T-helper 9 cell (primary cell): ENCODE measurements at regions not wholly inside any gene's neighbourhood (a gene's known extent, or its start where the extent isn't known, plus 50 kb on each side); places are given as distances from the start of the nearest gene placed in this dataset.
"Not testable (repeated sequence)": the region's sequence is repeated elsewhere in the genome, so short reads cannot be mapped to it uniquely, and the experiment has no call there.

Experiments used
- DNase-seq: peaks from one replicate; pipeline ENCODE4 v3.0.0-alpha.2; 2020

GRCh38 chr15:20473465-20473864 is 68.1 kb downstream of the GOLGA6L6 start:
- not testable (repeated sequence) for DNase-seq

GRCh38 chr15:20472983-20473382 is 68.6 kb downstream of the GOLGA6L6 start:
- DNase-seq, result not testable (repeated sequence)

GRCh38 chr15:20470810-20471209 is 70.8 kb downstream of the GOLGA6L6 start:
- not testable (repeated sequence) for DNase-seq

GRCh38 chr15:20441138-20441537 is 100.5 kb downstream of the GOLGA6L6 start:
- not testable (repeated sequence) for DNase-seq

- not testable (repeated sequence) for DNase-seq
Measured at GRCh38 chr15:20440390-20440789, 101.2 kb downstream of the GOLGA6L6 start.

GRCh38 chr15:20439111-20439510 is 102.5 kb downstream of the GOLGA6L6 start:
- not testable (repeated sequence) for DNase-seq

- not testable (repeated sequence) for DNase-seq
Measured at GRCh38 chr15:20438255-20438654, 103.3 kb downstream of the GOLGA6L6 start.

GRCh38 chr15:20433468-20433867 is 108.1 kb downstream of the GOLGA6L6 start:
- not testable (repeated sequence) for DNase-seq

GRCh38 chr15:20430495-20430894 is 111.1 kb downstream of the GOLGA6L6 start:
- DNase-seq, result not testable (repeated sequence)

GRCh38 chr15:20420710-20421109 is 120.9 kb downstream of the GOLGA6L6 start:
- DNase-seq, result not testable (repeated sequence)

GRCh38 chr15:20416618-20417017 is 125.0 kb downstream of the GOLGA6L6 start:
- not testable (repeated sequence) for DNase-seq

GRCh38 chr15:20409667-20410198 is 131.9 kb downstream of the GOLGA6L6 start:
- not testable (repeated sequence) for DNase-seq

GRCh38 chr15:20409247-20409646 is 132.4 kb downstream of the GOLGA6L6 start:
- no peak for DNase-seq

GRCh38 chr15:20407553-20407952 is 134.0 kb downstream of the GOLGA6L6 start:
- DNase-seq, result no peak

- not testable (repeated sequence) for DNase-seq
Measured at GRCh38 chr15:20404571-20404970, 137.0 kb downstream of the GOLGA6L6 start.

- DNase-seq, result not testable (repeated sequence)
Measured at GRCh38 chr15:20402586-20402985, 139.0 kb downstream of the GOLGA6L6 start.

GRCh38 chr15:20401058-20401457 is 140.5 kb downstream of the GOLGA6L6 start:
- not testable (repeated sequence) for DNase-seq

GRCh38 chr15:20398680-20399079 is 142.9 kb downstream of the GOLGA6L6 start:
- DNase-seq, result not testable (repeated sequence)

- DNase-seq, result not testable (repeated sequence)
Measured at GRCh38 chr15:20388161-20388560, 153.4 kb downstream of the GOLGA6L6 start.

- no peak for DNase-seq
Measured at GRCh38 chr15:20386198-20386597, 155.4 kb downstream of the GOLGA6L6 start.

- DNase-seq, result not testable (repeated sequence)
Measured at GRCh38 chr15:20380199-20380598, 161.4 kb downstream of the GOLGA6L6 start.

GRCh38 chr15:20376872-20377271 is 164.7 kb downstream of the GOLGA6L6 start:
- DNase-seq, result no peak

GRCh38 chr15:20372416-20372815 is 169.2 kb downstream of the GOLGA6L6 start:
- DNase-seq, result not testable (repeated sequence)

- no peak for DNase-seq
Measured at GRCh38 chr15:20369500-20369899, 172.1 kb downstream of the GOLGA6L6 start.

- no peak for DNase-seq
Measured at GRCh38 chr15:20368974-20369373, 172.6 kb downstream of the GOLGA6L6 start.
